Activated naive CD4-positive, alpha-beta T cell treated with anti-CD3 and anti-CD28 coated beads, Interleukin-2, amount 10 ng/mL, durations not matched to agents 7 days and 5 days (primary cell): ENCODE measurements at regions not wholly inside any gene's neighbourhood (a gene's known extent, or its start where the extent isn't known, plus 50 kb on each side); places are given as distances from the start of the nearest gene placed in this dataset.

Source experiments
- CTCF ChIA-PET: fragments of 350-600 bp; sonication (Branson Sonifier 250); formaldehyde crosslinking; loops from one replicate; lab custom pipeline; 2021; ENCODE audit warnings: antibody characterized with exemption; lab: Charles Lee
- DNase-seq: peaks from one replicate; pipeline ENCODE4 v3.0.0-alpha.2; 2020
- H3K27ac Mint-ChIP-seq: one replicate; pipeline ENCODE4 v1.8.0; 2021; ENCODE audit warnings: mild to moderate bottlenecking, moderate library complexity, mixed read lengths
- H3K27me3 Mint-ChIP-seq: one replicate; pipeline ENCODE4 v1.8.0; 2021; ENCODE audit warnings: mild to moderate bottlenecking, mixed read lengths
- H3K36me3 Mint-ChIP-seq: one replicate; pipeline ENCODE4 v1.8.0; 2021; ENCODE audit warnings: mixed read lengths
- H3K4me1 Mint-ChIP-seq: one replicate; pipeline ENCODE4 v1.8.0; 2021; ENCODE audit warnings: mixed read lengths
- H3K4me3 Mint-ChIP-seq: one replicate; pipeline ENCODE4 v1.8.0; 2021; ENCODE audit warnings: mild to moderate bottlenecking, moderate library complexity, mixed read lengths
- H3K9me3 Mint-ChIP-seq: one replicate; pipeline ENCODE4 v1.8.0; 2021; ENCODE audit warnings: mixed read lengths

DNA sequence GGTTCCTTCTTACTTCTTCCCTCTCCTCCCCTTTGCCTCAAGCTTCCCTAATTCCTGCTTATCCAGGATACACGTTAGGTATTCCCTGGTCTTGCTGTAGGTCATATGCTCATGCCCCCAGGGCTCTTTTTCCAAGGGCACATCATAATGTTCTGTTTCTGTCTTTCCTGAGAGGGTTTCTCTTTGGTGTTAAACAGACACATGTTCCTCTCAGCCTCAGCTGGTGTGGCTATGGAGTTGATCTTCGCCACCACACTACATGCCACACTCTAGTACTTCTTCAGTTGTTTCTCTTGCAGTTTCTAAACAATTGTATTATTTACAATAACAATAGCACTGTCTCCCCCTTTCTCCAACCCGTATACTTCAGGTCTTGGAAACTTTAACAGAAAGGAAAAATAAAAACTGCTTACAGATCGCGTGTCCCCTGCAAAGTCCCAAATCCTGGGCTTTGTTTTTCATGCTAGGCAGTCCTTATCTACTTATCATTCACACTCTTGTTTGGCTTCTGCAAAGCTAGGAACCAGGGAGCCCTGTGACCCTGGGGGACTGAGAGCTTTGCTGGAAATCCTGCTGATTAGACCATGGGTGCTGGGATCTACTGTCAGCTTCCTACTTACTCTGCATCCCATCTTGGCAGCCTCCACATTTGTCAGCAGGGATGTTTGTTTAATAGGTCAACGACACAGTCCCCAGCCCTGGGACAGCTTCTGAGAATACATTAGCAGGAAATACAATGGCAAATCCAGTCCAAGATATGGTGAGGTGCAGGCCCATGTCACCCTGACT lies 193.9 kb upstream of the BMPER start:
- no peak overlapping the region for H3K4me3 Mint-ChIP-seq
- H3K4me1 Mint-ChIP-seq: no peaks in the 10 kb centered on the region
- DNase-seq: no peak
- CTCF ChIA-PET: no interaction called here
- no peak overlapping the region for H3K27ac Mint-ChIP-seq
- H3K9me3 Mint-ChIP-seq: no peaks in the 10 kb centered on the region
- no peaks in the 10 kb centered on the region for H3K36me3 Mint-ChIP-seq
- H3K27me3 Mint-ChIP-seq: peaks cover 5% of the 10 kb centered on the region

DNA sequence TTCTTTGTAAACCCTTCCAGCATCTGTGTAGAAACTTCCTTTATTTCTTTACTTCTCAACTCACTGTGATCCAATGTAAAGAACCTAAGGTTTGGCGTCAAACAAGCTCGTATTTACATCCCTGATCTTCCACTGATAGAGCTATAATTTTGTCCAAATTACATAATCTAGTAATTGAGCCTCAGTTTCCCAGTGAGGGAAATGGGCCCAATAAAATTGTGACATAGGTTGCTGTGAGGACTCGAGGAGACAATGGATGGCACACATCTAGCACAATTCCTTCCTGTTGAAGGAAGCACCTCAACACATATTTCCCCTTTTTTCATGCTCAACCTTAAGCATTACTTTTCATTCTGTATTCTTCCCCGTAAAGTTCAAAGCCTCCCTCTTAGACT lies 193.3 kb upstream of the BMPER start:
- peaks cover 5% of the 10 kb centered on the region for H3K27me3 Mint-ChIP-seq
- no peak overlapping the region for H3K4me3 Mint-ChIP-seq
- no peak overlapping the region for H3K27ac Mint-ChIP-seq
- no peaks in the 10 kb centered on the region for H3K4me1 Mint-ChIP-seq
- no peak for DNase-seq
- H3K36me3 Mint-ChIP-seq: no peaks in the 10 kb centered on the region
- CTCF ChIA-PET: no interaction called here
- H3K9me3 Mint-ChIP-seq: no peaks in the 10 kb centered on the region

DNA sequence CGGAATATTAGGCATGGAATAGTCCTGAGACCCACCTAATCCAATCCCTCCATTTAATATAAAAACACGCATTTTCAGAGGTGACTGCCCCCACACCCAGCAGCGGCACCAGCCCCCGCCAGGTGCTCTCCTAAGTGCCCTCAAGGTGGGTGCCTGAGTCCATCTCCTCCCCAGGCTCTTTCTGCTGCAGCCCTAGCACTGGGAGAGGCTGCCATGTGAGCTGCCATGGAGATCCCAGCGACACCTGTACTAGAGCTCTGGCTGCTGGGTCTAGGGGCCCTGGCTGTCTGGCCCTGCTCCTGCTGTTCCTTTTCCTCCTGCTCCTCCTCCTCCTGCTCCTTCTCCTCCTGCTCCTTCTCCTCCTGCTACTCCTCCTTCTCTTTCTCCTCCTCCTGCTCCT lies 191.1 kb upstream of the BMPER start:
- H3K4me1 Mint-ChIP-seq: no peaks in the 10 kb centered on the region
- H3K36me3 Mint-ChIP-seq: no peaks in the 10 kb centered on the region
- CTCF ChIA-PET: no interaction called here
- no peak overlapping the region for H3K27ac Mint-ChIP-seq
- no peaks in the 10 kb centered on the region for H3K9me3 Mint-ChIP-seq
- peaks cover 5% of the 10 kb centered on the region for H3K27me3 Mint-ChIP-seq
- no peak for DNase-seq
- H3K4me3 Mint-ChIP-seq: no peak overlapping the region

DNA sequence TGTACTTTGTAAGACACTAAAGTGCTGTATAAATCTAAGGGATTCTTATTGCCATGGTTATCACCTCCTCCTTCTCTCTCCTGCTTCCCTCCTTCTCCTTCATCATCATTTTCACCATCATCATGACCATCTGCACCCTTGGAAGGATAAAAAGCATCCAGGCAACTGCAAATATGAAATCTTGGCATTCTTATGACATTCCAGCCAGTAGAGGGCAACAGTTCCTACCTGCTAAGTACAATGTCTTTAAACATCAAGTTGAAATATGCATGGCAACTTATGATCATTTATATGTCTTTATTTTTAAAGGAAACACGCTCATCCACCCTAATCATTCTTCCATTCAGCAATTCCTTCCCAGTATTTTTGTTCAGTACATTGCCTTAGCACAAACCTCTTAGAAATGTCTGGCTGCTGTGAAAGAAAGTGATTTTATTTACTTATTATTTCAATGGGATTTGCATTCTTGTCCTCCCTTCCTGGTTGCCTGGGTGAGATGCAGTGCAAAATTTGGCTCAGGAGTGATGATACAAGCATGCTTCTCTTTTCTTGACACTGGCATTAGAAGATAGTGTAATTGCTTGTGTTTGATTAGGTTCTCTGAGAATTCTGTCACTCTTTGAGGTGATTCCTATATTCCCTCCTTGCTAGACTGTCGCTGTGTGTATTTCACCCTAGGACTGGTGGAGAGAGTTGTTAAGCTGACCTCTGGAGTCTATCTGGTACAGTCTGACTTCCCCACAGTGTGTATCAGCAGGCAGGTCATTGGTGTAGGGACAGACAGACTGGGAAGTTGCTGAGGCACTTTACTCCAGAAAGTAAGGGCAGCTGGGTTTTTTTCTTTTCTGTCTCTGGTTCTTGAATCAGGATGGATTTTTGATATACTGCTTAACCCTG lies 188.5 kb upstream of the BMPER start:
- Mint-ChIP-seq H3K36me3 (no peaks in the 10 kb centered on the region), H3K4me3 (no peak overlapping the region), H3K27me3 (peaks cover 5% of the 10 kb centered on the region), H3K9me3 (no peaks in the 10 kb centered on the region), H3K27ac (no peak overlapping the region), H3K4me1 (no peaks in the 10 kb centered on the region)
- no peak for DNase-seq
- CTCF ChIA-PET: no interaction called here

DNA sequence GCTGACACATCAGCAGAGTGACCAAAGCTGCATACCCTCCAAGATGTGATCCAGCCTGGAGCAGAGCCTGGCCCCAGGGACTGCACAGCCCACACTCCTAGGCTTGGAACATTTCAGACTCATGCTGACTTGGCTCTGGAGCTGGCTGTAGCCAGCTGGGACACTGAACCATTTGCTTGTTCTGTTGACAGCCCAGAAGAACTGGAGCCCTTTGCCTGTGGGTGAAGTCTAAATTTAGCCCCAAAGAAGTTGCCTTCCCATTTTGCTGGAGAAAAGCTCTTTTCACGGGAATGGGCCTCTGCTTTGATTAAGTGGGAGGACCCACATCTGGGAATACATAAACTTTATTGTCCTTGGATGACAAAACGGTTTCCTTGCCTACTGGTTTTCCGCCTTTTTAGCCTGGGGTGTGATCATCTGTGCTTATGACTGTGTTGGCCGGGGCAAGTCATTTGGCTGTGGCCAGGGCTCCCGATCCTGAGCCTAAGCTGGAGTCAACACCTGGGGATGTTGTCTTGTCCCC lies 186.2 kb upstream of the BMPER start:
- CTCF ChIA-PET: no interaction called here
- Mint-ChIP-seq H3K36me3 (no peaks in the 10 kb centered on the region), H3K9me3 (no peaks in the 10 kb centered on the region), H3K4me3 (no peak overlapping the region), H3K4me1 (no peaks in the 10 kb centered on the region), H3K27ac (no peak overlapping the region), H3K27me3 (peaks cover 5% of the 10 kb centered on the region)
- DNase-seq: no peak

DNA sequence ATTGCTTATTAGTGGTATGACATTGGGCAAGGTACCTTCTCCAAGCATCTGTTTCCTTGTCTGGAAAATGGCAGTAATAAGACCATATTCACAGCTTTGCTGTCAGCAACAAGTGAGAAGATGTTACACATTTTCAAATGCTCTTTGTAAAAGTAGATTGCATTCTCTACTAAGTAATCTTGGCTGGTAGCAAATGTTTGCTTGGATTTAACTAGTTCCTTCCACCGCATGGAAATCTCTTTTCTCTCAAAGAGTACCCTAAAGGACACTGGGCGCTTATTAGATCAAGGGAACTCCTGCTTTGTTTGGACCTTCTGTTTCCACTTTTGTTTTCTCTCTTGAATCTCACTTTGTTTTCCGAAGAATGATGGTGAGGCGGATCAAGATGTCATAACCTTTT lies 185.2 kb upstream of the BMPER start:
- CTCF ChIA-PET: no interaction called here
- Mint-ChIP-seq H3K36me3 (no peaks in the 10 kb centered on the region), H3K27ac (no peak overlapping the region), H3K4me1 (no peaks in the 10 kb centered on the region), H3K27me3 (no peaks in the 10 kb centered on the region), H3K9me3 (no peaks in the 10 kb centered on the region), H3K4me3 (no peak overlapping the region)
- DNase-seq: no peak

DNA sequence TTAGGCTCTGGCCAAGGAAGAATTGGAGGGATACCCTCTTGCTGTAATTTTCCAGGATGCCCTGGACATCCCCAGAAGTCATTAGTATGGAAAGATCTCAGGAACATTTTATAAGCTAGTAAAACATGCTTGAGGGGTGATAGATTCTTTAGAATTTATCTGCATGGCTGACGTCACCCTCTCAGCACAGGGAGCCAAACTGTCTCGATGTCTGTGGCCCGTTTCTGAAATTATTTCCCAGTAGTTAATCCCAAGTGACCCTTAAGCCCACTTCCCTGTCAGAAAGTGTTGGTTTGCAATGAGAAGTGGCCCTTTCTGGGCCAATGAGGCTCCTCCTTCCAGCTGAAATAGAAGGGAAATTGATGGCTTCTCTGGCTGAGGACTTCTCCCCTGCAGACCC lies 184.5 kb upstream of the BMPER start:
- no peak overlapping the region for H3K4me3 Mint-ChIP-seq
- H3K27me3 Mint-ChIP-seq: no peaks in the 10 kb centered on the region
- no peak overlapping the region for H3K27ac Mint-ChIP-seq
- CTCF ChIA-PET: interaction anchor here (0.5 kb wide), 1 partner anchor 81 kb away, joined by 4 read pairs; no protein-coding TSS in a partner anchor
- no peaks in the 10 kb centered on the region for H3K9me3 Mint-ChIP-seq
- DNase-seq: no peak
- no peaks in the 10 kb centered on the region for H3K36me3 Mint-ChIP-seq
- H3K4me1 Mint-ChIP-seq: no peaks in the 10 kb centered on the region

DNA sequence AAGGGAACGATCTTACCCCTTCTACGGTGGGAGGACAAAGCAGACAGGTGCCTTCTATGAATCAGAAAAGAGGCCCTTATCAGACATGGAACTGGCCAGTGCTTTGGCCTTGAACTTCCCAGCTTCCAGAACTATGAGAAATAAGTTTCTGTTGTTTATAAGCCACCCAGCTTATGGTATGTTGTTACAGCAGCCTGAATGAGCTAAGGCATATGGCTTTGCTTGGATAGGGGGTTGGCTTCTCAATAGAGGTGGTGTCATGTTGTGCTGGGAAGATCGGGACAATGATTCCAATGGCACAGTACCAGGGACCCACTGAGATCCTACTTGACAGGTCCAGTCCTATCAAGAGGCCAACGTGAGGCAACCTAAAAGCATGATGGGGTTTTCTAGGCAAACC lies 183.4 kb upstream of the BMPER start:
- Mint-ChIP-seq H3K27me3 (no peaks in the 10 kb centered on the region), H3K9me3 (no peaks in the 10 kb centered on the region), H3K27ac (no peak overlapping the region), H3K4me1 (no peaks in the 10 kb centered on the region), H3K4me3 (no peak overlapping the region), H3K36me3 (no peaks in the 10 kb centered on the region)
- CTCF ChIA-PET: no interaction called here
- DNase-seq: no peak

DNA sequence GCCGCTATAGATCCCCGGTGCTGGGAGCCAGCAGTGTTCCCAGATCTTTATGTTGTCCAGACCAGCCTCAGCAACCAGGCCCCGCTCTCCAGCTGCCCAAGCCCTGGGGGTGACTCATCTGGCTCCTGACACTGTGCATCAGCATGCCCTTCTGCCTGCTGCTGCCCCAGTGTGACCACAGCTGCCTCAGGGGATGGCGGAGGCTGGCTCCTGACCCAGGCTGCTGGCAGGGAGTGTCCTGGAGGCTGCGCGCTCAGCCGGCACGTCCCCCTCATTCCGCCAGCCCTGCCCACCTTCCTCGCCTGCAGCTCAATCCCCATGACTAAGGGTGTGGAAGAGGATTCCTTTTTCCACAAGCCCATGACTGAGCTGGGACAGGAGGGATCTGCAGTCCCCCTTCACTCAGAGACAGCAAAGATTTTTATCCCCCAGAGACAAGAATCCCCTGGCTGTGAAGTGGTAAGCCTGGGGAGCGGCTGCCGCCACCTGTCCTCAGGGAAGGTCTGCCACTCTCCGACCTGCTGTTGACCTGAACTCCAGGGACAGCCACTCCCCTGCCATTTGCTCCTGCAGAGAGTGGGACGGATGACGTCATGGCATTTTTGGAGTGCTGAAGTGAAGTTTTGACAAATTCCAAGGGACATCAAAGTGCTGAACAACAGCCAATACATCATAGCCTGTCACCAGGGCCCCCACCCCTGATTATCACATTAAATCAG lies 182.8 kb upstream of the BMPER start:
- no peak for DNase-seq
- no peaks in the 10 kb centered on the region for H3K36me3 Mint-ChIP-seq

DNA sequence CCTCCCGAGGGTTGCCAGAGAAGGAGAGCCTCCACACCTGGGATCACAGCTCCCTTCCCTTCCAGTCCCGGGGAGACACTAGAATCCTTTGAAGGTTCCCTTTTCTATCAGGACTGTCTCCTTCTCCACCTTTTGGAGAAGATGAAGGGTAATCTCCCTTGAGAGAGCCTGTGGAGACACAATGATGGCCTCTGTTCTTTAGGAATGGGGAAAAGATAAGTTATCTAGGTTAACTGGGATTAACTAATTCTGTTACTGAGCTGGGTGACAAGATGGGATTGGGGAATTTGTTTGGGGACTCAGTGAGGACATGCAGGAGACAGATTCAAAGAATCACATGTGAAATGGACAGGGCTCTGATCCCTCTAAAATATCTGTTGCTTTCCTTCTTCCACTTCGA lies 181.1 kb upstream of the BMPER start:
- DNase-seq: no peak
- Mint-ChIP-seq H3K4me3 (no peak overlapping the region), H3K9me3 (no peaks in the 10 kb centered on the region), H3K36me3 (no peaks in the 10 kb centered on the region), H3K27me3 (no peaks in the 10 kb centered on the region), H3K4me1 (no peaks in the 10 kb centered on the region), H3K27ac (no peak overlapping the region)
- CTCF ChIA-PET: interaction anchor here (1.0 kb wide), 1 partner anchor 112 kb away, joined by 3 read pairs; no protein-coding TSS in a partner anchor

More for the DNA sequence above, 182.8 kb upstream of the BMPER start:
- CTCF ChIA-PET: no interaction called here
- H3K4me1 Mint-ChIP-seq: no peaks in the 10 kb centered on the region
- H3K4me3 Mint-ChIP-seq: no peak overlapping the region
- H3K9me3 Mint-ChIP-seq: no peaks in the 10 kb centered on the region
- H3K27ac Mint-ChIP-seq: no peak overlapping the region
- no peaks in the 10 kb centered on the region for H3K27me3 Mint-ChIP-seq

DNA sequence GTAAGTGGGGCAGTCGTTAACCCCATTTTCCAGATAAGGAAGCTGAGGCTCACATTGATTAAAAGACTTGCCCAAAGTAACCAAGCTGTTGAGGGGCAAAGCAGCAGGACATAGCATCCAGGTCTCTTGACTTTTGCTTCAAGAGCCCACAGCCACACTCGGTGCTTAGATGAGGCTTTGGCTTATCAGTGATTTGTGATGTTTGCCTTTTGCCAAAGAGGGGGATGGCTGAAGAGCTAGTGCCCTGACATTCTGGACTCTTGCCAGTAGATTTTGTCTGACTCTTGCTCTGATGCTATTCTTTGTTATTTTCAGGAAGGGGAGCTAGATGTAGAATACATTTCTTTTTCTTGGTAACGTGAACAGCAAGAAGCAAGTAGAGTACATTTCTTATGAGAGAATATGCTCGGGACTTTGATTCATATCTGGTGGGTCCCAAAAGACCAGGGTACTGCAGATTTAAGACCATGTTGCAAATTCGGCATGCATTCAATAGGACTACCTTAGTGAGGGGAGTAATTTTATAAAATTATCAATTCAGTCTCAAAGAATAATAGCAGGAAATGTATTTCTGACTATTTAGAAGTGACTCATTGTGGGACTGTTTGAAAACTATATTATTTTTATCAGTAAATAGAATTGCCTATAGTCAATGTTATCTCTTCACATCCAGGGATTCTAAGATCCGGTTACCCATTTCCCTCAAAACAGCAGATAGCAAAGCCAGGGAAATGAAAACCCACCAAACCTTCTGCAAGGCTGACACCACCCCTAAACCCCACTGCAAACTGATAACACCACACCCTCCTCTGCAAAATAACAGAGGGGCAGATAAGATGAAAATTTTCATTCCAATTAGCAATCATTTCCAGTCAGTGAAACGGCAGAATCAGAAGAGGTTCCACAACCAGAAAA lies 180.0 kb upstream of the BMPER start:
- no peak overlapping the region for H3K4me3 Mint-ChIP-seq
- H3K27ac Mint-ChIP-seq: no peak overlapping the region
- no peaks in the 10 kb centered on the region for H3K9me3 Mint-ChIP-seq
- H3K27me3 Mint-ChIP-seq: no peaks in the 10 kb centered on the region
- H3K36me3 Mint-ChIP-seq: no peaks in the 10 kb centered on the region
- DNase-seq: no peak
- CTCF ChIA-PET: no interaction called here
- no peaks in the 10 kb centered on the region for H3K4me1 Mint-ChIP-seq

DNA sequence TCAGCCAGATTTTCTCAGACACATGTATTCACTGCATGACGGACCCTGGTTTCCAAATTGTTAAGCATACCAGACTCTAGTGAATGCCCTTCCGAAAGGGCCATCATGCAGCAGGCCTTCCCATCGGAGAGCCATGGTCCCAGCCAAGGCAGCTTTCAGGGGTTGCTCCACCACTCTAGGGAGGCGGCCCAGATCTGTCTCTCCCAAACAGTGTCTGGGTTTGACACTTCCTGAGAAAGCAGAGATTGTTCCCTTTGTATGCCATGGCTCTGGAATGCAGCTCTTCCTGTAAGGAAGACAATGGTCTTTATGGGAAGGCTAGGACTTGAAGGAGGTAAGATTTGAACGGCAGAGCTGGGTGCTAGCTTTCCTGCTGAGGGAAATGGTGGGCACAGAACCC lies 178.8 kb upstream of the BMPER start:
- no peaks in the 10 kb centered on the region for H3K9me3 Mint-ChIP-seq
- H3K36me3 Mint-ChIP-seq: no peaks in the 10 kb centered on the region
- no peak for DNase-seq
- H3K27ac Mint-ChIP-seq: no peak overlapping the region
- no peaks in the 10 kb centered on the region for H3K27me3 Mint-ChIP-seq
- no peaks in the 10 kb centered on the region for H3K4me1 Mint-ChIP-seq
- no peak overlapping the region for H3K4me3 Mint-ChIP-seq
- CTCF ChIA-PET: no interaction called here

DNA sequence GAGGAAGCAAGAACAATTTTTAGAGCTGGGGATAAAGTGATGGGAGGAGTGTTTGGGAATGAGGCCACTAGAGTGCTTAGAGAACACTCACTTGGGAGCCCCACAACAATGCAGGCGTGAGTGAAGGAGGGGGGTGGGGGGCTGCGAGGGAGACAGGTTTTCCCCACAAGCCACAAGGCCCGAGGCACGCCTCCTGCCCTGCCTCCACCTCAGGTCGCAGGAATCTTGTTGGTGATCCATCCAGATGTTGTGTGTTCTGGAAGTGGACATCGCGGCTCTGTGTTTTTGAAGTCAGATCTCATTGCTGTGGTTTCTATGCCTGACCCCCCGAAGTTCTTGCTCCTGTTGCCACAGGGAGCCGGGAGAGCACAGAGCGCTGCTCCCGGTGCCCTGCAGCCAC lies 178.0 kb upstream of the BMPER start:
- H3K27ac Mint-ChIP-seq: no peak overlapping the region
- no peaks in the 10 kb centered on the region for H3K36me3 Mint-ChIP-seq
- H3K4me3 Mint-ChIP-seq: no peak overlapping the region
- H3K9me3 Mint-ChIP-seq: no peaks in the 10 kb centered on the region
- no peak for DNase-seq
- CTCF ChIA-PET: no interaction called here
- no peaks in the 10 kb centered on the region for H3K27me3 Mint-ChIP-seq
- H3K4me1 Mint-ChIP-seq: no peaks in the 10 kb centered on the region
